ENCODE measurements at regions not wholly inside any gene's neighbourhood (a gene's known extent, or its start where the extent isn't known, plus 50 kb on each side); places are given as distances from the start of the nearest gene placed in this dataset.

- Histone ChIP-seq H3T11ph (ENCODE audit: low read length) (no peak overlapping the region), H2BK120ac (ENCODE audit: low read depth, low read length, poor library complexity, severe bottlenecking) (no peak overlapping the region), H3K27me3 (ENCODE audit: insufficient read depth, low read length) (no peaks in the 10 kb centered on the region), H3K4ac (ENCODE audit: low read depth, low read length) (no peak overlapping the region), H2AK5ac (ENCODE audit: insufficient read length, low read length) (no peak overlapping the region), H3K9ac (ENCODE audit: extremely low read depth, insufficient read length, low read length) (no peak overlapping the region), H3K79me2 (ENCODE audit: insufficient read depth, low read length) (no peaks in the 10 kb centered on the region), H3K79me1 (ENCODE audit: insufficient read depth, low read depth, low read length, poor library complexity, severe bottlenecking) (no peaks in the 10 kb centered on the region), H2BK5ac (ENCODE audit: insufficient read length, low read length) (no peak overlapping the region), H3K27ac (ENCODE audit: insufficient read length, low read depth, low read length) (no peak overlapping the region), H4K5ac (ENCODE audit: insufficient read length, low read depth, low read length) (no peak overlapping the region), H3K4me1 (ENCODE audit: insufficient read depth, low read length) (no peaks in the 10 kb centered on the region), H3K56ac (ENCODE audit: insufficient read length, low read depth, low read length) (no peak overlapping the region), H4K91ac (ENCODE audit: insufficient read length, low read depth, low read length) (no peak overlapping the region), H4K20me1 (ENCODE audit: control insufficient read depth, insufficient read depth, insufficient read length) (no peaks in the 10 kb centered on the region), H3K14ac (ENCODE audit: insufficient read depth, low read length) (0 out of 2 replicates have a peak overlapping the region, but pooled peaks have one; percentile 5), H2BK12ac (ENCODE audit: insufficient read length, low read depth, low read length) (no peak overlapping the region), H3K23ac (ENCODE audit: insufficient read length, low read depth, low read length) (no peak overlapping the region), H2BK20ac (ENCODE audit: low read depth, low read length, poor library complexity, severe bottlenecking) (no peak overlapping the region), H3K18ac (ENCODE audit: insufficient read length, low read depth, low read length) (no peak overlapping the region), H2AFZ (ENCODE audit: low read length) (no peak overlapping the region), H3K4me2 (ENCODE audit: insufficient read depth, insufficient read length, low read length) (no peak overlapping the region), H3K9me3 (ENCODE audit: control insufficient read depth, low read depth, low read length) (no peaks in the 10 kb centered on the region), H2BK15ac (ENCODE audit: low read depth, low read length) (no peak overlapping the region), H4K8ac (replicated peaks; ENCODE audit: insufficient read length, low read depth, low read length) (no peak overlapping the region), H3K23me2 (ENCODE audit: insufficient read length, low read depth, low read length, poor library complexity, severe bottlenecking) (no peaks in the 10 kb centered on the region)
- no peak for DNase-seq
- peaks cover 2 to 6% of the 10 kb centered on the region in 2 experiments; a peak in 2 of 5 replicates for H3K9me3 Mint-ChIP-seq
- no CpG with 5 or more reads among the region's 9 CpGs for WGBS (ENCODE audit: extremely low coverage, insufficient read length, low lambda C conversion rate)
- peaks cover under 1 to 2% of the 10 kb centered on the region in 2 experiments; a peak in 3 of 4 replicates for H3K4me1 Mint-ChIP-seq
- H3K27me3 Mint-ChIP-seq (ENCODE audit: low read depth): no peaks in the 10 kb centered on the region; the same call in 1 of the 2 replicates
- no peak overlapping the region for H3K4me3 Mint-ChIP-seq
- H3K36me3 Mint-ChIP-seq (ENCODE audit: insufficient read depth in 1 of 3, low read depth in 3 of 3): no peaks in the 10 kb centered on the region
- TF ChIP-seq CTCF (conservative IDR thresholded peaks at IDR 0.05): no peak
- H3K27ac Mint-ChIP-seq: no peak overlapping the region; a peak in 1 of 7 replicates
Measured at GRCh38 chr13:38264363-38265131, 85.1 kb upstream of the UFM1 start.

All from H9 (cell line).